ENCODE measurements at regions not wholly inside any gene's neighbourhood (a gene's known extent, or its start where the extent isn't known, plus 50 kb on each side); places are given as distances from the start of the nearest gene placed in this dataset.

DNA sequence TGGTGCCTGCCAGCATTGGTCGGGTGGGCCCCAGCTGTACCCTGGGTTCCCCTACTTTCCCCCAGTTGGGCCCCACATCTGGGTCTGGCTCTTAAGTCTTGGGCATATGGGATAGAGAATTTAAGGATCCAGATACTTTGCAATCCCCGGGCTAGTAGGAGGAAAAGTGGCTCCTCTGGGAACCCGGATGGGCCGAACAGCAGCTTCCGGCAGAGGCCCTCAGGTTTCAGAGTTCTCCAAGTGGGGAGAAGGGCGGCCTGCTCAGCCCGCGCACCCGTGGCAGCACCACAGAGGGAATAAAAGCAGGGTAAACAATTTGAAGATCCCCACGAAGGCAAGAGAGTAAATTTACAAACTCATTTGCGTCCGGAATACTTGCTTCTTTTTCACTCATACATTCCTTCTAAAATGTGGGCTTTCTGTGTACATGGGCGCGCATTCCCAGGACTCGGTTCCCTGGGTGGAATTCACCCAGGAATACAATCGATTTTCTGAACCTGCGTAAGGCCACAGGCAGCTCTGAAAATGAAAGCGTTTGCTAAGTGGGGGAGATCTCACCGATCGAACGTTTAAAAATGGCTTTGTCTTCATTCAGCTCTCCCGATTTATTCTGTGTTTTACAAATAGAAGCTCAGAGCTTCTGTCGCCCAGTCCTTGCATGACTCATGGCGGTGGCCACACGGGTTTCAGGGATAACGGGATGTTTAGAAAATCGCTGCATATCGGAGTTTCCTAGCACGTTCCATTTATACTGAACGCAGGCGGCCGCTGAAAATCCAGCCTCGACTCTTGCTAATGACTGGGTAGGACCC is 74.0 kb upstream of the POLG start:
- H3K27me3 Mint-ChIP-seq (ENCODE audit: insufficient read depth), result peaks cover 99% of the 10 kb centered on the region
- DNase-seq, result no peak
- H3K9me3 ChIP-seq (ENCODE audit: control insufficient read depth, low read length), result peaks cover 5% of the 10 kb centered on the region

DNA sequence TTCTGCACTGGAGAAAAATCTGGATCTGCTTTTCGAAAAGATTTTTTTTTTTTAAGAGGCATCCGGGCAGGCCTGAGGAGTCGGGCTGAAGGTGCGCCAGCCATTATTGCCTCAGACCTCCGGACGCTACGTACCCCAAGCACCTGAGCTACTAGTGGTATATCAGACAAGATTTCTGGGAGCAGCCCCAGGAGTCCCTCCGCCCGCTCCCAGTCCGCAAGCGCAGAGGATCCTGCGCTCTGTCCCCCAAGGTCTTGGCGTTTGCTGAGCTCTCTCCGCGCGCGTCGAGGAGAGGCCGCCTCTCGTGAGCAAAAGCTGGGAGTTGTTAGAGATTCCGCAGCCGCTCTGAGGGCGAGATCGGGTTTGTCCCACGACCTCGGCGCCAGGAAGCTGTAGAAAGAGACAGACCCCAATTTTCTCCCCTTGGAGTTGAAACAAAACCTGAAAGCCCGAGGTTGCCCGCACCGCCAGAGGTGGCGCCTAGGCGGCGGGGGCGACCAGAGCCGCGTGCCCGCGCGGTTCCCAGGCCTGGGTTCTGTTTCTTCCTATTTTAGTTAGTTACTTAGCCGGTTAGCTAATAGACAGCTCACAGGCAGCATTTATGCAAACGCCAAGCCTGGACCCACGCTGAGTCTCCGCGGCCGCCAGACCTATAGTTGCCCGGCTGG is 72.5 kb upstream of the POLG start:
- WGBS, 2 experiments (ENCODE audit: insufficient coverage in 1 of 2, insufficient read length in 1 of 2), result 3 to 5% methylated on average over 26 to 46 of the region's 46 CpGs
- Histone ChIP-seq H3K9me3 (ENCODE audit: control insufficient read depth, low read length) (peaks cover 5% of the 10 kb centered on the region), H3K36me3 (ENCODE audit: control insufficient read depth, insufficient read depth, low read length) (no peaks in the 10 kb centered on the region), H3K4me3 (ENCODE audit: low read length) (peak overlapping the region; percentile 69), H3K27ac (ENCODE audit: low read depth, low read length) (peak overlapping the region; percentile 30), H3K4me1 (ENCODE audit: control insufficient read depth, insufficient read depth, low read length) (peaks cover 3% of the 10 kb centered on the region), H3K9ac (ENCODE audit: extremely low read depth, low read length, poor library complexity, severe bottlenecking) (no peak overlapping the region), H3K27me3 (ENCODE audit: control insufficient read depth, insufficient read depth, low read length, poor library complexity, severe bottlenecking) (peaks cover 100% of the 10 kb centered on the region)
- peak; percentile 90 for DNase-seq
- H3K27me3 Mint-ChIP-seq (ENCODE audit: insufficient read depth), result peaks cover 99% of the 10 kb centered on the region
- TF ChIP-seq, protein P1, sequence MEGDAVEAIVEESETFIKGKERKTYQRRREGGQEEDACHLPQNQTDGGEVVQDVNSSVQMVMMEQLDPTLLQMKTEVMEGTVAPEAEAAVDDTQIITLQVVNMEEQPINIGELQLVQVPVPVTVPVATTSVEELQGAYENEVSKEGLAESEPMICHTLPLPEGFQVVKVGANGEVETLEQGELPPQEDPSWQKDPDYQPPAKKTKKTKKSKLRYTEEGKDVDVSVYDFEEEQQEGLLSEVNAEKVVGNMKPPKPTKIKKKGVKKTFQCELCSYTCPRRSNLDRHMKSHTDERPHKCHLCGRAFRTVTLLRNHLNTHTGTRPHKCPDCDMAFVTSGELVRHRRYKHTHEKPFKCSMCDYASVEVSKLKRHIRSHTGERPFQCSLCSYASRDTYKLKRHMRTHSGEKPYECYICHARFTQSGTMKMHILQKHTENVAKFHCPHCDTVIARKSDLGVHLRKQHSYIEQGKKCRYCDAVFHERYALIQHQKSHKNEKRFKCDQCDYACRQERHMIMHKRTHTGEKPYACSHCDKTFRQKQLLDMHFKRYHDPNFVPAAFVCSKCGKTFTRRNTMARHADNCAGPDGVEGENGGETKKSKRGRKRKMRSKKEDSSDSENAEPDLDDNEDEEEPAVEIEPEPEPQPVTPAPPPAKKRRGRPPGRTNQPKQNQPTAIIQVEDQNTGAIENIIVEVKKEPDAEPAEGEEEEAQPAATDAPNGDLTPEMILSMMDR (conservative IDR thresholded peaks at IDR 0.05), result peak; percentile 61
- no peak overlapping the region for H3K27ac Mint-ChIP-seq
- no peaks in the 10 kb centered on the region for H3K9me3 Mint-ChIP-seq
- peaks cover 24% of the 10 kb centered on the region for H3K4me1 Mint-ChIP-seq
- peak overlapping the region; percentile 46 for H3K4me3 Mint-ChIP-seq
- H3K36me3 Mint-ChIP-seq (ENCODE audit: low read depth), result no peaks in the 10 kb centered on the region

More for the DNA sequence above, 74.0 kb upstream of the POLG start:
- H3K4me3 Mint-ChIP-seq, result peak overlapping the region; percentile 46
- H3K27ac Mint-ChIP-seq, result no peak overlapping the region
- Histone ChIP-seq H3K27ac (ENCODE audit: low read depth, low read length) (no peak overlapping the region), H3K4me1 (ENCODE audit: control insufficient read depth, insufficient read depth, low read length) (peaks cover 3% of the 10 kb centered on the region), H3K27me3 (ENCODE audit: control insufficient read depth, insufficient read depth, low read length, poor library complexity, severe bottlenecking) (peaks cover 100% of the 10 kb centered on the region), H3K4me3 (ENCODE audit: low read length) (peak overlapping the region; percentile 69), H3K36me3 (ENCODE audit: control insufficient read depth, insufficient read depth, low read length) (no peaks in the 10 kb centered on the region), H3K9ac (ENCODE audit: extremely low read depth, low read length, poor library complexity, severe bottlenecking) (no peak overlapping the region)
- WGBS, 2 experiments (ENCODE audit: insufficient coverage in 1 of 2, insufficient read length in 1 of 2), result 10% methylated on average over 26 to 33 of the region's 33 CpGs
- no peaks in the 10 kb centered on the region for H3K9me3 Mint-ChIP-seq
- no peaks in the 10 kb centered on the region for H3K36me3 Mint-ChIP-seq (ENCODE audit: low read depth)
- peaks cover 18% of the 10 kb centered on the region for H3K4me1 Mint-ChIP-seq
- TF ChIP-seq, protein P1 (conservative IDR thresholded peaks at IDR 0.05), result no peak

DNA sequence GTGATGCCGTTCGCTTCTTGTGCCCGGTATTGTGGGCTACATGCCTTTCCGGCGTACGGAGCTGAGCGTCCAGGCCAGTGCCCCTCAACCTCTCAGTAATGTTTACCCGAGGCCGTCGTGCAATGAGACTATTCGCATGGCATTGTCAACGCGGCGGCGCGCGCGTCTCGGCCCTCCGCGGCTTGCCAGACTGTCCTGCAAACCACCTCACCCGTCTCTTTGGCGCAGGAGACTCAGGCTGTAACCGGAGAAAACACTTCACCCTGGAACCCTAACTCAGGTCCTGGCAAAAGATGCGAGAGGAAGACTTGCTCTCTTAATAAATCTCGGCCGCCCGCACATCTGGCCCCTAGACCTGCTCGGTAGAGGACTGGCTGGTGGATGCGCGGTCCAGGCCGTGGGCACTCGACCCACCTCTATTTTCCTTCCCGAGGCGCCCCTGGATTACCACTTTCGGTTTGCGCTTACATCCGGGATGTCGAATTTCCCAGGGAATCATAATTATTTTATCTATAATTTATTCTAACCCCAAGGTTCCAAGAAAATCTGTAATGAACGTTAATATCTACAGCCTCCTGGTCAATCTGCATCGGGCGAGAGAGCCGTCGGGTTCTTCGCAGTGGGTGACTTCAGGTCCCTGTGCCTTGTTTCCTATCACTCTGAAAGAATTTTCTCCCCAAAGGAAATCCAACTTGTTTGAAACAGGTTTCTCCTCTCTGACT is 71.8 kb upstream of the POLG start:
- no peak overlapping the region for H3K27ac ChIP-seq (ENCODE audit: low read depth, low read length)
- peak; percentile 59 for DNase-seq
- peak overlapping the region; percentile 46 for H3K4me3 Mint-ChIP-seq
- peaks cover 99% of the 10 kb centered on the region for H3K27me3 Mint-ChIP-seq (ENCODE audit: insufficient read depth)
- peaks cover 100% of the 10 kb centered on the region for H3K27me3 ChIP-seq (ENCODE audit: control insufficient read depth, insufficient read depth, low read length, poor library complexity, severe bottlenecking)
- no peak overlapping the region for H3K27ac Mint-ChIP-seq
- H3K36me3 ChIP-seq (ENCODE audit: control insufficient read depth, insufficient read depth, low read length), result no peaks in the 10 kb centered on the region
- peaks cover 23% of the 10 kb centered on the region for H3K4me1 Mint-ChIP-seq
- H3K4me1 ChIP-seq (ENCODE audit: control insufficient read depth, insufficient read depth, low read length), result peaks cover 3% of the 10 kb centered on the region
- WGBS, 2 experiments (ENCODE audit: insufficient coverage in 1 of 2, insufficient read length in 1 of 2), result 7 to 10% methylated on average over 35 to 45 of the region's 45 CpGs
- no peaks in the 10 kb centered on the region for H3K9me3 Mint-ChIP-seq
- H3K4me3 ChIP-seq (ENCODE audit: low read length), result peak overlapping the region; percentile 69
- TF ChIP-seq, protein P1 (conservative IDR thresholded peaks at IDR 0.05), result no peak
- peaks cover 5% of the 10 kb centered on the region for H3K9me3 ChIP-seq (ENCODE audit: control insufficient read depth, low read length)
- H3K36me3 Mint-ChIP-seq (ENCODE audit: low read depth), result no peaks in the 10 kb centered on the region
- no peak overlapping the region for H3K9ac ChIP-seq (ENCODE audit: extremely low read depth, low read length, poor library complexity, severe bottlenecking)
